Ishikawa (cell line): ENCODE measurements at regions not wholly inside any gene's neighbourhood (a gene's known extent, or its start where the extent isn't known, plus 50 kb on each side); places are given as distances from the start of the nearest gene placed in this dataset.

Source experiments
- CEBPB ChIP-seq: IDR thresholded peaks from 2 replicates; pipeline ENCODE4 v1.6.1; 2012
- CREB1 ChIP-seq: IDR thresholded peaks from 2 replicates; pipeline ENCODE4 v1.6.1; 2012; ENCODE audit warnings: low read depth
- EGR1 ChIP-seq: IDR thresholded peaks from 2 replicates; pipeline ENCODE4 v1.6.1; 2012
- EP300 ChIP-seq: IDR thresholded peaks from 2 replicates; pipeline ENCODE4 v1.6.1; 2012; ENCODE audit warnings: borderline replicate concordance
- FOXM1 ChIP-seq: IDR thresholded peaks from 2 replicates; pipeline ENCODE4 v1.6.1; 2012; ENCODE audit warnings: low read depth, borderline replicate concordance
- NFIC ChIP-seq: IDR thresholded peaks from 2 replicates; pipeline ENCODE4 v1.6.1; 2012
- RAD21 ChIP-seq: IDR thresholded peaks from 2 replicates; pipeline ENCODE4 v1.6.1; 2012; ENCODE audit warnings: low read depth
- TAF1 ChIP-seq: IDR thresholded peaks from 2 replicates; pipeline ENCODE4 v1.6.1; 2012; ENCODE audit warnings: low read depth, mild to moderate bottlenecking
- TCF12 ChIP-seq: IDR thresholded peaks from 2 replicates; pipeline ENCODE4 v1.6.1; 2012; ENCODE audit warnings: low read depth
- TEAD4 ChIP-seq: IDR thresholded peaks from 2 replicates; pipeline ENCODE4 v1.6.1; 2012
- USF1 ChIP-seq: IDR thresholded peaks from 2 replicates; pipeline ENCODE4 v1.6.1; 2012
- YY1 ChIP-seq: IDR thresholded peaks from 2 replicates; pipeline ENCODE4 v1.6.1; 2012; ENCODE audit warnings: low read depth
- ZBTB7A ChIP-seq: IDR thresholded peaks from 2 replicates; pipeline ENCODE4 v1.6.1; 2012; ENCODE audit warnings: low read depth
- TF ChIP-seq, protein P1 (sequence below): IDR thresholded peaks from 2 replicates; pipeline ENCODE4 v1.6.1; 2012; ENCODE audit warnings: low read depth, mild to moderate bottlenecking
- TF ChIP-seq, protein P2 (sequence below): IDR thresholded peaks from 2 replicates; pipeline ENCODE4 v1.6.1; 2012

DNA sequence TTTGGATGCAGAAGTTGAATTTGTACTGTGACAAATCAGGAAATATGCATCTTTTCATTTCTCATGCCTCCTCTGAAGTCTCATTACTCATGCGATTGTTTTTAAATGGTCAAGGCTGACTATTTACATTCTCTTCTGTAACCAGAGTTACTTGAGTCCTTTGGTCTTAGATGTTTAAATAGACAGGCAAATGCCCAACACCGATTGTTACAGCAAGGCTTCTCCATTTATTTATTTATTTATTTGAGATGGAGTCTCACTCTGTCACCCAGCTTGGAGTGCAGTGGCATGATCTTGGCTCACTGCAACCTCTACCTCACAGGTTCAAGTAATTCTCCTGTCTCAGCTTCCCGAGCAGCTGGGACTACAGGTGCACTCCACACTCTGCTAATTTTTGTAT, 72.7 kb upstream of the SLC28A3 start:
- TF ChIP-seq NFIC, result no peak
- TF ChIP-seq TAF1, result no peak
- no peak for TF ChIP-seq TEAD4
- TF ChIP-seq, protein P1, sequence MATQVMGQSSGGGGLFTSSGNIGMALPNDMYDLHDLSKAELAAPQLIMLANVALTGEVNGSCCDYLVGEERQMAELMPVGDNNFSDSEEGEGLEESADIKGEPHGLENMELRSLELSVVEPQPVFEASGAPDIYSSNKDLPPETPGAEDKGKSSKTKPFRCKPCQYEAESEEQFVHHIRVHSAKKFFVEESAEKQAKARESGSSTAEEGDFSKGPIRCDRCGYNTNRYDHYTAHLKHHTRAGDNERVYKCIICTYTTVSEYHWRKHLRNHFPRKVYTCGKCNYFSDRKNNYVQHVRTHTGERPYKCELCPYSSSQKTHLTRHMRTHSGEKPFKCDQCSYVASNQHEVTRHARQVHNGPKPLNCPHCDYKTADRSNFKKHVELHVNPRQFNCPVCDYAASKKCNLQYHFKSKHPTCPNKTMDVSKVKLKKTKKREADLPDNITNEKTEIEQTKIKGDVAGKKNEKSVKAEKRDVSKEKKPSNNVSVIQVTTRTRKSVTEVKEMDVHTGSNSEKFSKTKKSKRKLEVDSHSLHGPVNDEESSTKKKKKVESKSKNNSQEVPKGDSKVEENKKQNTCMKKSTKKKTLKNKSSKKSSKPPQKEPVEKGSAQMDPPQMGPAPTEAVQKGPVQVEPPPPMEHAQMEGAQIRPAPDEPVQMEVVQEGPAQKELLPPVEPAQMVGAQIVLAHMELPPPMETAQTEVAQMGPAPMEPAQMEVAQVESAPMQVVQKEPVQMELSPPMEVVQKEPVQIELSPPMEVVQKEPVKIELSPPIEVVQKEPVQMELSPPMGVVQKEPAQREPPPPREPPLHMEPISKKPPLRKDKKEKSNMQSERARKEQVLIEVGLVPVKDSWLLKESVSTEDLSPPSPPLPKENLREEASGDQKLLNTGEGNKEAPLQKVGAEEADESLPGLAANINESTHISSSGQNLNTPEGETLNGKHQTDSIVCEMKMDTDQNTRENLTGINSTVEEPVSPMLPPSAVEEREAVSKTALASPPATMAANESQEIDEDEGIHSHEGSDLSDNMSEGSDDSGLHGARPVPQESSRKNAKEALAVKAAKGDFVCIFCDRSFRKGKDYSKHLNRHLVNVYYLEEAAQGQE, result no peak
- TF ChIP-seq ZBTB7A, result no peak
- no peak for TF ChIP-seq FOXM1
- no peak for TF ChIP-seq CREB1
- no peak for TF ChIP-seq EGR1
- no peak for TF ChIP-seq EP300

DNA sequence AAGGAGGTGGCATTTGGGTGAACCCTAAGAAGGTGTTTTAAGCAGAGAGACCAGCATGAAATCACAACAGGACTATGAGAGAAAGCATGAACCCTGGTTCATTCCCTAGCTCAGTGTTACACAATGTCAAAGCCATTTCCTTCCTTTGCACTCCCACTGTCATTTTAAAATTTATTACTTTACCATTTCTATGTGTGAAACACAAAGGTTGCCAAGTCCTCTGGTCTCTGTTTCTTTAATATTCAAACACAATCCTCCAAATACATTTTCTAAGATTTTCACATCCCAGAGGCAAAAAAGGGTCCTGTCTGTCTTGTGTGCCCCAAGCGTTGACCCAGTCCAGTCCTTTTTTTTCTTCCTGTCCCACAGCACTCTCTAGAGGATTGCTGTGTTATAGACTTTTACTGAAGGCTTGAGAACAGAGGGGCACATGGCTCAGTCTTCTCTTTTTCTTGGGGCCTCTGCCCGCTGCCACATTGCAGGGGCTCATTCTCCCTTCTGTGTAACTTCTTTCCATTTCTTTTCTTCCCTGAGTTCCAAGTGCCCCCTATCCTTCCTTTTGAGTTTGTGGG, 78.6 kb upstream of the SLC28A3 start:
- TF ChIP-seq TCF12, result no peak
- TF ChIP-seq, protein P2, sequence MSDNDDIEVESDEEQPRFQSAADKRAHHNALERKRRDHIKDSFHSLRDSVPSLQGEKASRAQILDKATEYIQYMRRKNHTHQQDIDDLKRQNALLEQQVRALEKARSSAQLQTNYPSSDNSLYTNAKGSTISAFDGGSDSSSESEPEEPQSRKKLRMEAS, result no peak
- no peak for TF ChIP-seq NFIC
- no peak for TF ChIP-seq USF1
- no peak for TF ChIP-seq ZBTB7A
- TF ChIP-seq RAD21, result peak; percentile 21; the same call in 1 of the 2 replicates

DNA sequence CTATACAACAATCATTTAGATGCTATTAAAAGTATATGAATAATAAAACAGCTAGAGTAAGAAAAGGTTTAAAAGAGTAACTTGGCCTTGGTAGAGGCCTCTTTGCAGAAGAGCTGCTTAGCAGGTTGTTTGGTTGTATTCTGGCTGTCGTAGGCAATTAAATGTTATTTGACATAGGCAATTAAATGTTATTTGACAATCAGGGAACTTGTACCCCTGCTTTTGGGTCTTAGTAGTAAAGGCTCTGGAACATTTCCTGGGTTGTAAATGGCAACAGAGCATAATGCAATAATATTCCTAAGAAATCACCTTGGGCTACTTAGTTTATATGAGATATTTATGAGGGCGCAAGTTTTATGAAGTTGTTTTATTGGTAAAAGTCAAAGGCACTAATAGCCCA, 84.4 kb upstream of the SLC28A3 start:
- no peak for TF ChIP-seq CEBPB
- no peak for TF ChIP-seq YY1
- no peak for TF ChIP-seq NFIC
- TF ChIP-seq, protein P1, result no peak

DNA sequence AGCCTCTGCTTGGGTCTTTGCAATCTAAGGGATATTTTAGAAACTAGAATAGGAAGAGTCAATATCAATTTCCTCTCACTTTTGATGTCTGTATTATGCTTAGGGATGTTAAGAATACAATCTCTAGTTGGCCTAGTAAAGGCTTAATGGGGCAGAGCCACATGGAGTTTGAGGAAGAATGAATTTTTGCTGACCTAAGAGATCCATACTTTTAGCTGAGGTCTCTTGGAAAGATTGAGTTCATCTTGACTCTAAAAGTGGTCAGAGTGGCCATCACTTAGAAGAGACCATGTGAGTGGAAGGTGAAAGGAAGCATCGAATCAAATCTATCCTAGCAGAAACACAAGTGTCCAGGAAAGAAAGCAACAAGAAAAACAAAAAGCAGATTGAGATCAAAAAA, 92.2 kb upstream of the SLC28A3 start:
- no peak for TF ChIP-seq NFIC
- TF ChIP-seq CREB1, result no peak
- TF ChIP-seq, protein P2, result no peak
- TF ChIP-seq, protein P1, result no peak
- no peak for TF ChIP-seq CEBPB
- TF ChIP-seq RAD21, result no peak

GRCh38 chr9:84435902-84436301, 95.3 kb upstream of the SLC28A3 start:
- TF ChIP-seq, protein P2, result no peak
- no peak for TF ChIP-seq CEBPB
- TF ChIP-seq TEAD4, result no peak
- TF ChIP-seq NFIC, result no peak
- TF ChIP-seq FOXM1, result no peak
- TF ChIP-seq TCF12, result no peak
- TF ChIP-seq, protein P1, result no peak
- TF ChIP-seq YY1, result no peak
- TF ChIP-seq CREB1, result no peak
- no peak for TF ChIP-seq RAD21
- TF ChIP-seq EP300, result no peak
- no peak for TF ChIP-seq EGR1
- TF ChIP-seq USF1, result no peak
